ENCODE measurements at regions not wholly inside any gene's neighbourhood (a gene's known extent, or its start where the extent isn't known, plus 50 kb on each side); places are given as distances from the start of the nearest gene placed in this dataset.
"Not testable (repeated sequence)": the region's sequence is repeated elsewhere in the genome, so short reads cannot be mapped to it uniquely, and the experiment has no call there.

GRCh38 chr18:49731860-49732311 is 81.4 kb downstream of the ACAA2 start:
- DNase-seq (ENCODE audit: low read depth in 3 of 3), result no peak

- no peak for DNase-seq (ENCODE audit: low read depth in 3 of 3)
Observed at GRCh38 chr18:49731421-49731841, 81.9 kb downstream of the ACAA2 start.

GRCh38 chr18:49730951-49731391 is 82.4 kb downstream of the ACAA2 start:
- no peak for DNase-seq (ENCODE audit: low read depth in 3 of 3)

- peak in 2 of 3 donors; percentile 20 to 27 for DNase-seq (ENCODE audit: low read depth in 3 of 3)
Observed at GRCh38 chr18:49728542-49728941, 84.8 kb downstream of the ACAA2 start.

- DNase-seq (ENCODE audit: low read depth in 3 of 3), result no peak
Observed at GRCh38 chr18:49727816-49728215, 85.5 kb downstream of the ACAA2 start.

GRCh38 chr18:49726675-49726963 is 86.7 kb downstream of the ACAA2 start:
- no peak for DNase-seq (ENCODE audit: low read depth in 3 of 3)

GRCh38 chr18:49725809-49726674 is 87.3 kb downstream of the ACAA2 start:
- DNase-seq (ENCODE audit: low read depth in 3 of 3), result no peak

- DNase-seq (ENCODE audit: low read depth in 3 of 3), result peak in 2 of 3 donors; percentile 7 to 8
Observed at GRCh38 chr18:49723648-49724180, 89.6 kb downstream of the ACAA2 start.

- DNase-seq (ENCODE audit: low read depth in 3 of 3), result no peak
Observed at GRCh38 chr18:49722477-49722876, 90.9 kb downstream of the ACAA2 start.

- no peak for DNase-seq (ENCODE audit: low read depth in 3 of 3)
Observed at GRCh38 chr18:49721981-49722380, 91.4 kb downstream of the ACAA2 start.

GRCh38 chr18:49720944-49721343 is 92.4 kb downstream of the ACAA2 start:
- not testable (repeated sequence) for DNase-seq (ENCODE audit: low read depth in 3 of 3)

- no peak for DNase-seq (ENCODE audit: low read depth in 3 of 3)
Observed at GRCh38 chr18:49717617-49718016, 95.7 kb downstream of the ACAA2 start.

- no peak for DNase-seq (ENCODE audit: low read depth in 3 of 3)
Observed at GRCh38 chr18:49716035-49716434, 97.3 kb downstream of the ACAA2 start.

GRCh38 chr18:49709347-49709690 is 104.0 kb downstream of the ACAA2 start:
- DNase-seq (ENCODE audit: low read depth in 3 of 3), result no peak

- no peak for DNase-seq (ENCODE audit: low read depth in 3 of 3)
Observed at GRCh38 chr18:49708662-49709346, 104.5 kb downstream of the ACAA2 start.

GRCh38 chr18:49707599-49707998 is 105.7 kb downstream of the ACAA2 start:
- no peak for DNase-seq (ENCODE audit: low read depth in 3 of 3)

GRCh38 chr18:49704334-49704733 is 109.0 kb downstream of the ACAA2 start:
- DNase-seq (ENCODE audit: low read depth in 3 of 3), result no peak

GRCh38 chr18:49701190-49701589 is 112.1 kb downstream of the ACAA2 start:
- DNase-seq (ENCODE audit: low read depth in 3 of 3), result no peak

- no peak for DNase-seq (ENCODE audit: low read depth in 3 of 3)
Observed at GRCh38 chr18:49699303-49699702, 114.0 kb downstream of the ACAA2 start.

GRCh38 chr18:49698525-49699025 is 114.8 kb downstream of the ACAA2 start:
- DNase-seq (ENCODE audit: low read depth in 3 of 3), result no peak

- DNase-seq (ENCODE audit: low read depth in 3 of 3), result no peak
Observed at GRCh38 chr18:49697757-49698524, 115.4 kb downstream of the ACAA2 start.

GRCh38 chr18:49697049-49697448 is 116.3 kb downstream of the ACAA2 start:
- no peak for DNase-seq (ENCODE audit: low read depth in 3 of 3)
